Stimulated activated CD4-positive, alpha-beta T cell treated with anti-CD3 and anti-CD28 coated beads, Interleukin-15, amount 100 ng/mL, for 1 hour (primary cell): ENCODE measurements at regions not wholly inside any gene's neighbourhood (a gene's known extent, or its start where the extent isn't known, plus 50 kb on each side); places are given as distances from the start of the nearest gene placed in this dataset.

Experiments used
- DNase-seq, 2 donors: peaks; one replicate each; pipeline ENCODE4 v3.0.0-alpha.2; 2020; ENCODE audit warnings: low read depth in 1 of 2, low spot score in 1 of 2

DNA sequence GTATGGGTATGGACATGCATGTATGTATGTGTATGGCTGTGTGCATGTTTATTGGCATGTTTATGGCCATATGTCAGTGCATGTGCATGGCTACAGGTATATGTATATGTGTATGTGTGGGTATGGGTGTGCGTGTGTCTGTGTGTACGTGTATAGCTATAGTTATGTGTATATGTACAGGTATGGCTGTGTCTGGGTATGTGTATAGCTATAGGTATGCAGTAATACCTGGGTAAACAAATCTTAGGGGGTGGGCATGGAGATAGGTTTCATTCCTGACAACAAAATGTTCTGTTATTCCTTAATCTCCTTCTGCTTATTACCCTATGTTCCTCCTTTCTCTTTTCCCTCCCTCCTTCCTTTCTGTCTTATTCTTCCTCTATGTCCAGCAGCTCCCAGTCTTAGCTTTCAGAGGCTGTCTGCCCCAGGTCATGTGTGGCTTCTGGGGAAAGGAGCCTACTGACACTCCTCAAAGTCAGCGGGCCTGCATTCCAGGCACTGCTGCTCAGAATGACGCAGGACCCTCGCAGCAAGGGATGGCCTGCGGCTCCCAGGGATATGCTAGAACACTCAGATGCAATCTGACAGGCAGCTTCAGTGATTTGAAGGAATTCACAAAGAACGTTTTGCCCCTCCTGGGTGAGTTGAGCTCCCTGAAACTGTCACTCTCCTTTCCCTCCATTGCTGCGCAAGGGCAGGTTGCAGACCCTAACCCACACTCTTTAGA lies 139.3 kb upstream of the PHACTR1 start:
- no peak for DNase-seq

DNA sequence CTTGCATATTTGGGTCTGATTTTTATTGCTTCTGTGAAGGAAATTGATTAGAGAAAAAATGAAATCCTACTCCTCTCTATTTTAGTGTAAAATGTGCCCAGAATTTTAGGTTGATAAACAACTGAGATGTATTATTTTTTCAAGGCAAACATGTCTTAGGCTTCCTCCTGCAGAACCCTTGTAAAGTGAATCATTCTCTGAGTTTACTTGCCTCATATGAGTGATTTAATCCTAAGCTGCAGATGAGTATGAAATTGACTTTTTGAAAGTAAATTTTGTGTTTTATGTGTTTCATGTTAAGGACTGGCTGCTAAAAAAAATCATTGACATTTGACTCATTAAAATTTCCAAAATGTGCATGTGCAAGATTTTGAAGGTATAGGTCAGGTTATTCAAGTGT lies 138.5 kb upstream of the PHACTR1 start:
- DNase-seq = no peak

DNA sequence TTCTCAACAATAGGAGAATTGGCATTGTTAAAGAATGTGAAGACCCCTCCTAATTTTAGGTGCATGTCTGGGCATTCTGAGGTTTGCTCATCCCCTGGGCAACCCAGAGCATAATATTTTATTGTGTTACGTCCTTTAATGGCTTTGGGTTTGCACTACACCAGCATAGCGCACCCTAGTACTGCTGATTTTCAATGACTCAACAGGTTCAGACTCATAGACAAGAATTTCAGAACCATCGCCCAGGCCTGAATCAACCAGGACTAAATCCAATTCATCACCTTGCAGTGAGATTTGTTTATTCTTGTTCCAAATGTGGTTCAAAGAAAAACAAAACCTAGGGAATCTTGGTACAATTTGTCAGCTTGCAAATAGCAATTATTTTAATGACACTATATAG lies 137.8 kb upstream of the PHACTR1 start:
- DNase-seq = no peak

DNA sequence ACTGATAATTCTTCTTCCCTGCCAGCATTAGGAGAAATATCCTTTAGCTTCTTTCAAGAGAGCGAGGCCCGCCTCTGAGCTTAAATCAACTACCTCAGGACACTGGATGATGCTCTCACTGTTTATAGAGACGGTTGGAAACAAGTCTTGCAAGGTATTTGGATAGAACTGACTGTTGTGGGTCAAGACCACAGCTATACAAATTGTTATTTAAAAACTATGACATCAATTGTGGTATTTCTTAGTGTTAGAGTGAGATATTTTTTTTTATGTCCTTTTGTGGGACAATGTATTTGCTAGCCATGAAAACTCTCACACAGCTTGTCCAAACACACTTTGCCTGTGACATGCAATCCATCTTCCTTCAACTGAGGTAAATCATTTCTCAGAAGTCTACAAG lies 136.3 kb upstream of the PHACTR1 start:
- no peak for DNase-seq

DNA sequence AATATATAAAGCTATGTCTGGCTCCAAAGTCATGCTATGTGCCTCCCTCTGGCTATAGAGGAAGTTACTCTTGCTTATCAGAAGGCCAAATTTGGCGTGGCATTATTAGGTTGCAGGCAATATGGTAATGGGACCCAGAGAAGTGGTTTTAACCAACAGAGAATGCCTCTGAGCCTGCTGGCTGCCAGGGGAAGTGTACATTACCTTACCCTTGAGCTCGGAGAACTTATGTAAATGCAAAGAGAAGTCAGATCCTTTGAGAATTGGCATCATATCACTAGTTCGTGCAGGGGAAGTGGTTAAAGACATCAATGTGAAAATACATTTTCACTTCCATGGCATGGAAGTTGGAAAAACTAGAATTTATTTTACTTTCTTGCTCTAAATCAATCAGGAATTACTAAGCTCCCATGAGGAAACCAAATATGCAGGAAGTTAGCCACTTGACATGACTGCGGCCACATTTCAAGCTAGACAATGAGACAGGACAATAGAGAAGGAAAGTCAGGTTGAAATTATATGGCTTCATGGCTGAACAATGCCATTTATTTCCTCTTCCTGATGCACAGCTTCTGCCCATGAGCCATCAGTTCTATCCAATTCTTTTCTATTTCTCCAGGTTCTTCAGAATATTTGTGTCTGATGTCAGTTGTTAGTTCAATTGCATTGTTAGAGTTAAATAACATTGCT lies 134.0 kb upstream of the PHACTR1 start:
- no peak for DNase-seq

DNA sequence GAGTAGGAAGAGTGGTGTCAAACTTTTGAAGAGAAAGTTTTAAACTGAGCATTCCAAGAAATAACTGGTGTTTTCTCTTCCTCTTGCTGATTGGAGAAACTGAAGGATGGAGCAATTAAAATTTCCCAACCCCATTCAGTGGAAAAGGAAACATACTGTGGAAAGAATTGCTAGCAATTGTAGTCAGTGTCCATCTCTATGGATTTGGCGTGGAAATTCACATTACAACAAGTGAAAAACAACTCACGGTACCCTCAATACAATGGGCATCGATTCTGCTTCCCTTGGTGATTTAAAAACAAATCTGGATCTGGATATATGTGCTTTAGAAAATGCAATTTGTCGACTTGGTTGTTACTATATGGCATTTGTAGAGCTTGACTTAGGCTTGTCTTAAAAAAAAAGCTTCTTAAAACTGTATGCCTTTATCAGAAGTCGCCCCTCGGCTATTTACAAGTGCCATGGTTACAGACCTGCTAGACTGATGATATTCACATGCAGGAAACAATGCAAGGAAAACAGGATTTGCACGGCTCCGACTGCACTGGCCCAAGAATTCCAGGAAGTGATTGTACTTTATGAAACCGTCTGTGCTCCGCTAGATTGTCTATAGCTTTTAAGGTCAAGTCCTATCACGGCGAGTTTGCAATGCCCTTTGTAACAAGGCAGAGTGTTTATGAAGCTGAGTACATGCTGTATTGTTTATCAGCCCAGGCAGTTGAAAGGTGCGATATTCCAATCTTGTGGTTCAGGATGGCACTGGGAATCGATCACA lies 131.7 kb upstream of the PHACTR1 start:
- DNase-seq = no peak

DNA sequence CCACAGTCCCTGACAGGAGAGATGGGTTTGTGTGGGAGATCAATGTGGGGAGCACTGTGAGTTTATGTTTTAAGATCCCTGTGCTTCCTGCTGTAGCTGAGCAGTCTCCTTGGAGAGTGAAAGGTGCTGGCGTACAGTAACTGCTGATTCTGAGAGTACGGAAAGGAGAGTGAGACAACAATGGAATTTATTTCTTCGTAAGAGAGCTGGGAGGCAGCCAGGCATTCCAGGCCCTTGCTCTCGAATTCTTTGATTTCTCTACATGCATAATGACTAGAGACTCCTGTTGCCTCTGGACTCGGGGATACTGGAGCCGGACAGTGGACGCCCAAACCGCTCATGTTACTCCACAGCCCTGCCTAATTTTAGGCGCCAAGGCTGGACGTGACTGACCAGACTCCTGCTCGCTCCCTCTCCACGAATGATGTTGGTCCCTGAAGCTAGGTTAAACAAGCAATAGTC lies 131.0 kb upstream of the PHACTR1 start:
- no peak for DNase-seq

DNA sequence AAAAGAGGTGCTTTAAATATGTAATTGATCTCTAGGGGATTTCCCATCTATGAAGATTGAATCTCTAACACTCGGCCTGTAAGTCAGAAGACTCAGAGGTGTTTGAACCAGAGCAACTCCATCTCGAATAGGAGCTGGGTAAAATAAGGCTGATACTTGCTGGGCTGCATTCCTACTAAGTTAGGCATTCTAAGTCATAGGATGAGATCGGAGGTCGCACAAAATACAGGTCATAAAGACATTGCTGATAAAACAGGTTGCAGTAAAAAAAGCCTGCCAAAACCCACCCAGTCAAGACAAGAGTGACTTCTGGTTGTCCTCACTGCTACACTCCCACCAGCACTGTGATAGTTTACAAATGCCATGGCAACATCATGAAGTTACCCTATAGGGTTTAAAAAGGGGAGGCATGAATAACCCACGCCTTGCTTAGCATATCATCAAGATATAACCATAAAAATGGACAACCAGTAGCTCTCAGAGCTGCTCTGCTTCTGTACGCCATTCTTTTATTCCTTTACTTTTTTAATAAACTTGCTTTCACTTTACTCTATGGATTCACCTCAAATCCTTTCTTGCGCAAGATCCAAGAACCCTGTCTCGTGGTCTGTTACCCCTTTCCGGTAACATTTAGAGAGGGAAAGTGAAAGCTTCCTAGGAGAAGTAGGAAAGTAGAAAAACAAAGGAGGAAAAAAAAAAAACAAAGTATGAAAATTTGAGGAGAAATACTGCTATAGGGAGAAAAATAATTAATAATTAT lies 129.7 kb upstream of the PHACTR1 start:
- no peak for DNase-seq

DNA sequence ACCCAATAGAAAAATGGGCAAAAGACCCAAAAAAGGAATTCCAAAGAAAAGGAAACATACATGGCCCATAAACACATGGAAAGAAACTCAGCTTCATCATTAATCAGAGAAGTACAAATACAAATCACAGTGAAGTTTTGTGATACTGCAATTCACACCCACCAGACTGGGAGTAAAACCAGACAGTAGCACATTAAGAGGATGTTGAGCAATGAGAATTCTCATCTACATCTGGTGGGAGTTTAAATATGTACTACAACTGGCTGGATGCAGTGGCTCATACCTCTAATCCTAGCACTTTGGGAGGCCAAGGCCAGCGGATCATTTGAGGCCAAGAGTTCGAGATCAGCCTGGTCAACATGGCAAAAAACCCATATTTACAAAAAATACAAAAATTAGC lies 125.7 kb upstream of the PHACTR1 start:
- DNase-seq = no peak

DNA sequence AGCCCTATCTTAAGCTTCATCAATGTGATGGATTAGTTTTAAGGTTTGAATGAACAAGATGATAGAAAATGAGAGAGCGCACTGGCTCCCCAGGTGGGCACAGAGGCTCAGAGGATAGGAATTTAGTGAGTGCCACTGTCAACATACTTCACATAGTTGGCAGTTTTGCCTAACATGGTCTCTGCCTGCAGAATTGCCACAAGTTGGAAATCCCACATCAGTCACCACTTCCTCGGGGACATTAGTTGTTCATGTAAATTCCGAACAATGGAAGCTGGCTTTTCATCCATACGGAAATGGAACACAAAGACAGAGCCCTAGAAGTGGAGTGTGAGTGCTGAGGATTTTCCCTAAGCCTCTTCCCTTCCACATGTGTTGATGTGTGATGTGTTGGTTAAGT lies 123.9 kb upstream of the PHACTR1 start:
- DNase-seq = no peak

DNA sequence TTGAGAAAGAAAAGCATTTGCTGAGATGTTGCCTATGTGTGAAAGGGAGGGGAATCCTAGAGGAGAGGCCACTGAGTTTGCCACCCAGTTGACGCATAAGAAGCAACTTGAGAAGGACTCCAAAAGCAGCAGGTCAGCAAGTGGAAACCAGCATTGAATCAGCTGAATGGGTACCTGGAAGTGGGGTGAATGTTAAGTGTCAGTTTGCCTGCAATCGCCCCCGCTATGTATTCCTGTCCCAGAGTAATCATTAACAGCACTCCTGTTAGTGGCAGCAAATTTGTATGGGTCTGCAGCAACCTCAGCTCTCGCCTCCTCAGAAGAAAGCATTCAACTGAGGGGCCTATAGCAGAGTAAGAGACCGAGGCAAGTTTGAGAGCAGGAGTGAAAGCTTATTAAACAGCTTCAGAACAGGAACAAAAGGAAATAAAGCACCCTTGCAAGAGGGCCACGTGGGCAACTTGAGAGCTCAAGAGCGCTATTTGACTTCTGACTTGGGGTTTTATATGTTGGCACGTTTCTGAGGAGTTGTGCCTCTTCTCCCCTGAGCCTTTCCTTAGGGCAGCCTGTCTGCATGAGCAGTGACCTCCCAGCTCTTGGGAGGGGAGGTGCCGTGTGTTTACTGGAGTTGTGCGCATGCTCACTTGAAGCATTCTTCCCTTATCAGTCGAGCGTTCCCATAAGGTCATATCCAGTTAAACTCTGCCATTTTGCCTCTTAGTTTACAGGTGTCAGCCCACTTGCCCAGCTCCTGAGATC lies 122.6 kb upstream of the PHACTR1 start:
- DNase-seq = no peak

DNA sequence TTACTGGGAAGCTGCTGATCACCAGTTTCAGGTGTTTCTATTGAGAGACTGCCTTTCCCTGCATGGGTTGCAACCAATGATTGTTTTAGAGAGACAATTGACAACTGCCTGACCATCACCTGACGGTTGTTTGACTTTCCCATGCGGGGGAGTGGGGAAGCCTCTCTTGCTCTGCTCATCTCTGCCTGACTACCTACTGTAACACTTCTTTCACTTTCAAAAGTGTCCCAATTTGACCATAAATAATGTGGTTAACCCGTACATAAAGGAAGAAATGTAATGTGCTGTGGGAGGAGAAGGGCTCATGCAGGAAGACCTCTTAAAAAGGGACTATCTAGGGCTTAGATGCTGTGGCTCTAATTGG lies 122.1 kb upstream of the PHACTR1 start:
- DNase-seq = no peak

DNA sequence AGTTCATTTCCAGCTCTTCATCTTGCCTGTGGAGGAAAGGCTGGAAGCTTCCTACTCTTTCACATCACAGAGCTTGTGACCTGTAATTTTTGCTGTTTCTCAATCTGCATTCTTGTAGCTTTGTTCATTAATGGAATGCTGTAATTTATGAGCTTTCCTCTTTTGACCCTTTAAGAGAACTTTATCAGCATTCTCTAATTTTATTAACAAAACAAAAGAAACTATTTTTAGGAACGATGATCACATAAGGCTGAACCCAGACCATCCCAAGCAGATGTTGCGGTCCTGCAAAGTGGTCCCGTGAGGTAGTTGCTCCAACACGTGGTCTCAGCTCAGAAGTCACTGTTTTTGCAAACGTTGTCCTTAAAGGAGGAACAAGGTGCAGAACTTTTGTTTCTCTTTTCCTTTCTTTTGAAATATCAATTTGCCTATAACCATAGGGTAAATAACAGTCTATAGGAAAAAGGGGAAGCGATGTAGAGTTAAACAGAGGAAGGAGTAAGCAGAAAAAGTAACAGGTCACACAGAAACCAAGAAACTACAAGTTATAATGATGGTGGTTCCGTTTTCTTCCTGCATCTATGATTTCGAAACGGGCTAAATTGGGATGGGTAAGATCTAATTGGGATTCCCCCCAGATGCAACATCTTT lies 121.3 kb upstream of the PHACTR1 start:
- no peak for DNase-seq

DNA sequence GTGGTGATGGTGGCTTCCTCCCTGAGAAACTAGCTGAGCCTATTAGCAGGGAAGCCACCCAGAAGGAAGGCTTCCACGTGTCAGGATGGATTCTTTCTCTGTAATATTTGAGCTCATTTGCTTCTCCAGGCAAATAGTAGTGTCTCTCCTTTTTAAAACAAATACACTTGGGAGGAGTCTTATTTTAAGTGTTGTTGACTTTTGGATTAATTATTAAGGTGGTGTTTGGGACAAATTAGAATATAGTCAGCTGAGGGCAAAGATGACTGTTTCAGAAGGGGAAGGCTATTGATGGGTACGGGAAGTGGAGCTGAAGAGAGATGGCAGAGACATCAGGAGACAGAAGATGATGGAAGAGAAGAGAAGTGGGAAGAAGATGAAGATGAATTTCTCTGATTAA lies 119.8 kb upstream of the PHACTR1 start:
- no peak for DNase-seq

DNA sequence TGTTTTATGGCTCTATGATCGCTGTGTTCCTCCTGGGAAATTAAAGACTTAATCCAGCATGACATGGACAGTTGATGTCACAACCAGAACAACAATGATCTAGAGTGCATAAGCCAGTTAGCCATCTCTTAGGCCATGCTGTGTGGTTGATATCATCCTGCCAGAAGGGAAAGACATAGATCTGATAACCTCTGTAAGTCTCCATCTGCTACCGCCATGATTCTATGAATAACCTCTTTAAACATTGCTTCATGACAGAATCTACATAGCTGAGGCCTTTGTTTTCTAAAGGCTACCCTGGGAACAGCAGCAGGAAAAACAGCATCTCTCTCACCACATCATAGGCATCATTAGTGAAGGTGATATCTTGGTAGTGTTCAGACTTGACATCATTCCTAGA lies 117.6 kb upstream of the PHACTR1 start:
- no peak for DNase-seq

DNA sequence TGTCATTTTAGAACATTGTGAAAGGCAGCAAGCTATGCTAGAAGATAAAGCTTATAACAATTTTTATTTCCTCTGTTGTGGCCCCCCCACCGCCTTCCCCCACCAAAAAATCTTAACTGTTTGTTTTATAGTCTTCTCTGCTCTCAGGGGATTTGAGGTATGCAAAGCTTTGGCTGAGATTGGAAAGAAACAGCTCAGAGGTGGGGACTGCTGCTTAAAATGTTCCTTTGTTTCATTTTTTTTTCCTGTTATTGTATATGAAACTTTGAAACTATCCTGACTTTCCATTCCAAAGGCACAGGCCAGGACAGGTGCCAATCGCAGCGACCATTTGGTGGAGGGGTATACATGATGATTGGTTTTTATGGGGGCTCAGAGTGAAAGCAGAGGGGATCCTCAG lies 114.7 kb upstream of the PHACTR1 start:
- DNase-seq = no peak

DNA sequence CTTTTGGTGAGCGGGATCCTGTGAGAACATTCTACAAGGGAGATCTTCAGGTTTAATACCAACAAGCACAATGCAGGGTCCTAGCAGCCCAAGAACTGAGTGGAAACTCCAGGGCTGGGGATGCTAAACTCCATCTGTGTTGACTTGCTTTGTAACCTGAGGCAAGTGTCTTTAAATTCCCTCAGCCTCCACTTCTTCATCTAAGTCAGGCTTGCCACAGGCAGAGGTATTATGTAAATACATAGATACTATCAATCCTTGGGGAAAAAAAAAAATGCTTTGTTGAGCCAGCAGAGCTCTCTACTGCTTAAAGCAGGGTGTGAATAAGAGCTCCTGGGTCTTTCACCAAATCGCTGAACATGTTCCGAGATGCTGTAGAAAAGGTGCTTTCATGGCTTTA lies 114.2 kb upstream of the PHACTR1 start:
- no peak for DNase-seq

DNA sequence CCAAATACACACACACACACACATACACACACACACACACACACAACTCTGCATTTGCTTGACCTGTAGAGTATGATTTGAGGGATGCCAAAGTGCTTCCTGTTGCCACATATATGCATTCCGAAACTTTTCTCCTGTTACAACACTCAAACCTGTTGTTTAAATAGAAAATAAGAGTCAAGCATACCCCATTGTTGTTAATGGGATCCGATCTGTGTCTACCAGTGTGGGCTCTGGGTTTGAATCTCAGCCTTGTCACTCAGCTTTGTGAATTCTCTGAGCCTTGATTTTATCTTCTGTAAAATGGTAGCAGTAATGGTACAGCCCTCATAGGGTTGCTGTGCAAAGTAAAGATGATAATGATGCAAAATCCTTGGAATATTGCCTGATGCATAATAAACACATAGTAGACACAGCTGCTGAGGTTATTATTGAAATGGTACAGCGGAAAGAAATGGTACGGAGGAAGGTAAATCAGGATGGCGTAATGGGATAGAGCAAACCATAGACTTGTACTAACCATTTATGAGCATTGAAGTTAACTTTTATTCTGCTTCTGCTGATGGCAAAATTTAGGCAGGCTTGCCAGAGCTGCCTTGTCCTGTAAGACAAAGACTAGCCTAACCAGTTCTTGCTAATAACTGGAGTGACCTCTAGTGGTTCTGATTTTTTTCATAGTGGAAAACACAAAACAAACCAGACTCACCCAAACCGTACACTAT lies 113.5 kb upstream of the PHACTR1 start:
- no peak for DNase-seq

DNA sequence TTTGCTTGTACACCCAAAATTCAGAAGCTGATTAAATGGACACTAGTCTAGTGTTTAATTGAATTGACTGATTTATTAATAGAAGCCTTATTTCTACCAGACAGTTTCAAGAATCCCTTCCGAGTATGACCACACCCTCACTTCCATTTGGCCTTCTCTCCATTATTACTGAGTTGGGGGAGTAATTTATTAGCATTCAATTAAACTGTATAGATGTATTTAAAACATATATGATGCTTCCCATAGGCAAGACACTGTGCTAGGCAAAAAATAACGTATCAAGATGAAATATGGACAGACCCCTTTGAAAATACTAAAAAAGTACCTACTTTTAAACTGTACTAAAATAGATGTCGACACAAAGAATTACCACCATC lies 112.9 kb upstream of the PHACTR1 start:
- no peak for DNase-seq

DNA sequence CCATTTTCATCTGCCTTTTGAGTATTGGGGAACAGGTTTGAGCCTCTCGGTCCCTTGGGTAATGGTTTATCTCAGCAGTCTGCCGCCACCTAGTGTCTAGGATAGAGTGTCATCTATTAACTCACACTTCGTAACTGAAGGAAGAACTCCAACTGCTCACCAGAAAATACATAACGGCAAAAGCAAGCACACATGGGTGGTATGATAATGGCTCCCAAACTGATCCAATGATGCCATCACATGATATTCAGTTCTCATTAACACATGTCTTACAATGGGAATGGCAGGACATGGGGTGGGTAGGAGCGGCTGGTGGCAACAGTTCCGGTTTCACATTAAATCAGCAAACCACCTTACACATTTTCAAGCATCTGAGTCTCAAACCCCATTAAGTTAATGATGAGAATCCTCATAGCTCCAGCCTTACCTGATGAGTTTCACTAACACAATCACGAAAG lies 110.7 kb upstream of the PHACTR1 start:
- no peak for DNase-seq
